ENCODE measurements at regions not wholly inside any gene's neighbourhood (a gene's known extent, or its start where the extent isn't known, plus 50 kb on each side); places are given as distances from the start of the nearest gene placed in this dataset.

GRCh38 chr3:23654571-23654970 is 151.2 kb upstream of the UBE2E1 start:
- H3K27ac ChIP-seq (ENCODE audit: low read length) = no peak overlapping the region
- peaks cover 1% of the 10 kb centered on the region for H3K4me1 ChIP-seq (ENCODE audit: control insufficient read depth, insufficient read depth, low read length)
- DNase-seq (no peak), ATAC-seq (no peak)
- H3K9me3 ChIP-seq (ENCODE audit: control insufficient read depth, low read length) = no peaks in the 10 kb centered on the region
- H3K27me3 ChIP-seq (ENCODE audit: control insufficient read depth, insufficient read depth) = no peaks in the 10 kb centered on the region
- H3K4me3 ChIP-seq (ENCODE audit: low read length) = no peak overlapping the region
- 90% methylated on average over 3 of the region's 3 CpGs for WGBS
- intact Hi-C loops (cut with DNase I) = no loop called here

- intact Hi-C loops (cut with DNase I) = no loop called here
- H3K9me3 ChIP-seq (ENCODE audit: control insufficient read depth, low read length) = no peaks in the 10 kb centered on the region
- ATAC-seq = no peak
- H3K27ac ChIP-seq (ENCODE audit: low read length) = no peak overlapping the region
- no peaks in the 10 kb centered on the region for H3K27me3 ChIP-seq (ENCODE audit: control insufficient read depth, insufficient read depth)
- no peak for DNase-seq
- WGBS = 93% methylated on average over 3 of the region's 3 CpGs
- H3K4me3 ChIP-seq (ENCODE audit: low read length) = no peak overlapping the region
- no peaks in the 10 kb centered on the region for H3K4me1 ChIP-seq (ENCODE audit: control insufficient read depth, insufficient read depth, low read length)
Observed at GRCh38 chr3:23655749-23656148, 150.0 kb upstream of the UBE2E1 start.

- 96% methylated on average over 5 of the region's 5 CpGs for WGBS
- H3K4me1 ChIP-seq (ENCODE audit: control insufficient read depth, insufficient read depth, low read length) = no peaks in the 10 kb centered on the region
- intact Hi-C loops (cut with DNase I) = no loop called here
- no peaks in the 10 kb centered on the region for H3K27me3 ChIP-seq (ENCODE audit: control insufficient read depth, insufficient read depth)
- ATAC-seq (no peak), DNase-seq (no peak)
- H3K9me3 ChIP-seq (ENCODE audit: control insufficient read depth, low read length) = no peaks in the 10 kb centered on the region
- no peak overlapping the region for H3K27ac ChIP-seq (ENCODE audit: low read length)
- H3K4me3 ChIP-seq (ENCODE audit: low read length) = no peak overlapping the region
Observed at GRCh38 chr3:23656199-23656598, 149.6 kb upstream of the UBE2E1 start.

- intact Hi-C loops (cut with DNase I) = no loop called here
- Histone ChIP-seq H3K4me3 (ENCODE audit: low read length) (no peak overlapping the region), H3K27ac (ENCODE audit: low read length) (no peak overlapping the region), H3K9me3 (ENCODE audit: control insufficient read depth, low read length) (no peaks in the 10 kb centered on the region), H3K4me1 (ENCODE audit: control insufficient read depth, insufficient read depth, low read length) (no peaks in the 10 kb centered on the region), H3K27me3 (ENCODE audit: control insufficient read depth, insufficient read depth) (no peaks in the 10 kb centered on the region)
- ATAC-seq (no peak), DNase-seq (no peak)
- 93% methylated on average over 5 of the region's 5 CpGs for WGBS
Observed at GRCh38 chr3:23656821-23657220, 148.9 kb upstream of the UBE2E1 start.

GRCh38 chr3:23657647-23658046 is 148.1 kb upstream of the UBE2E1 start:
- 96% methylated on average over 3 of the region's 3 CpGs for WGBS
- Histone ChIP-seq H3K27ac (ENCODE audit: low read length) (no peak overlapping the region), H3K27me3 (ENCODE audit: control insufficient read depth, insufficient read depth) (no peaks in the 10 kb centered on the region), H3K4me3 (ENCODE audit: low read length) (no peak overlapping the region), H3K9me3 (ENCODE audit: control insufficient read depth, low read length) (no peaks in the 10 kb centered on the region), H3K4me1 (ENCODE audit: control insufficient read depth, insufficient read depth, low read length) (no peaks in the 10 kb centered on the region)
- no peak for DNase-seq
- intact Hi-C loops (cut with DNase I) = no loop called here
- no peak for ATAC-seq

- no peaks in the 10 kb centered on the region for H3K27me3 ChIP-seq (ENCODE audit: control insufficient read depth, insufficient read depth)
- H3K4me3 ChIP-seq (ENCODE audit: low read length) = no peak overlapping the region
- no peak overlapping the region for H3K27ac ChIP-seq (ENCODE audit: low read length)
- 46% methylated on average over 8 of the region's 8 CpGs for WGBS
- intact Hi-C loops (cut with DNase I) = no loop called here
- no peaks in the 10 kb centered on the region for H3K9me3 ChIP-seq (ENCODE audit: control insufficient read depth, low read length)
- DNase-seq (no peak), ATAC-seq (no peak)
- H3K4me1 ChIP-seq (ENCODE audit: control insufficient read depth, insufficient read depth, low read length) = peaks cover 4% of the 10 kb centered on the region
Observed at GRCh38 chr3:23659274-23659673, 146.5 kb upstream of the UBE2E1 start.

- intact Hi-C loops (cut with DNase I) = no loop called here
- peaks cover 4% of the 10 kb centered on the region for H3K4me1 ChIP-seq (ENCODE audit: control insufficient read depth, insufficient read depth, low read length)
- WGBS = 80% methylated on average over 5 of the region's 5 CpGs
- H3K27ac ChIP-seq (ENCODE audit: low read length) = no peak overlapping the region
- no peak overlapping the region for H3K4me3 ChIP-seq (ENCODE audit: low read length)
- no peaks in the 10 kb centered on the region for H3K9me3 ChIP-seq (ENCODE audit: control insufficient read depth, low read length)
- H3K27me3 ChIP-seq (ENCODE audit: control insufficient read depth, insufficient read depth) = no peaks in the 10 kb centered on the region
- no peak for ATAC-seq
- no peak for DNase-seq
Observed at GRCh38 chr3:23659840-23660430, 145.8 kb upstream of the UBE2E1 start.

- H3K9me3 ChIP-seq (ENCODE audit: control insufficient read depth, low read length) = no peaks in the 10 kb centered on the region
- intact Hi-C loops (cut with DNase I) = no loop called here
- H3K4me1 ChIP-seq (ENCODE audit: control insufficient read depth, insufficient read depth, low read length) = peaks cover 4% of the 10 kb centered on the region
- H3K27ac ChIP-seq (ENCODE audit: low read length) = no peak overlapping the region
- no peak overlapping the region for H3K4me3 ChIP-seq (ENCODE audit: low read length)
- no peaks in the 10 kb centered on the region for H3K27me3 ChIP-seq (ENCODE audit: control insufficient read depth, insufficient read depth)
- ATAC-seq (no peak), DNase-seq (no peak)
- WGBS = 77% methylated on average over 9 of the region's 9 CpGs
Observed at GRCh38 chr3:23662079-23662617, 143.6 kb upstream of the UBE2E1 start.

GRCh38 chr3:23663246-23663645 is 142.5 kb upstream of the UBE2E1 start:
- Histone ChIP-seq H3K4me3 (ENCODE audit: low read length) (no peak overlapping the region), H3K27ac (ENCODE audit: low read length) (no peak overlapping the region), H3K4me1 (ENCODE audit: control insufficient read depth, insufficient read depth, low read length) (peaks cover 4% of the 10 kb centered on the region), H3K9me3 (ENCODE audit: control insufficient read depth, low read length) (no peaks in the 10 kb centered on the region), H3K27me3 (ENCODE audit: control insufficient read depth, insufficient read depth) (no peaks in the 10 kb centered on the region)
- no peak for DNase-seq
- intact Hi-C loops (cut with DNase I) = no loop called here
- peak; percentile 73 to 82 for ATAC-seq
- WGBS = 64% methylated on average over 3 of the region's 3 CpGs

- ATAC-seq (peak; percentile 65 to 71), DNase-seq (no peak)
- no peak overlapping the region for H3K4me3 ChIP-seq (ENCODE audit: low read length)
- intact Hi-C loops (cut with DNase I) = no loop called here
- 61% methylated on average over 5 of the region's 5 CpGs for WGBS
- H3K27me3 ChIP-seq (ENCODE audit: control insufficient read depth, insufficient read depth) = no peaks in the 10 kb centered on the region
- H3K27ac ChIP-seq (ENCODE audit: low read length) = no peak overlapping the region
- H3K4me1 ChIP-seq (ENCODE audit: control insufficient read depth, insufficient read depth, low read length) = peaks cover 4% of the 10 kb centered on the region
- no peaks in the 10 kb centered on the region for H3K9me3 ChIP-seq (ENCODE audit: control insufficient read depth, low read length)
Observed at GRCh38 chr3:23663661-23664186, 142.0 kb upstream of the UBE2E1 start.

GRCh38 chr3:23664459-23664858 is 141.3 kb upstream of the UBE2E1 start:
- no peaks in the 10 kb centered on the region for H3K27me3 ChIP-seq (ENCODE audit: control insufficient read depth, insufficient read depth)
- 92% methylated on average over 1 of the region's 1 CpG for WGBS
- intact Hi-C loops (cut with DNase I) = no loop called here
- H3K4me1 ChIP-seq (ENCODE audit: control insufficient read depth, insufficient read depth, low read length) = peaks cover 4% of the 10 kb centered on the region
- no peak for ATAC-seq
- no peak overlapping the region for H3K4me3 ChIP-seq (ENCODE audit: low read length)
- H3K27ac ChIP-seq (ENCODE audit: low read length) = no peak overlapping the region
- H3K9me3 ChIP-seq (ENCODE audit: control insufficient read depth, low read length) = no peaks in the 10 kb centered on the region
- no peak for DNase-seq

- WGBS = 99% methylated on average over 1 of the region's 1 CpG
- intact Hi-C loops (cut with DNase I) = no loop called here
Observed at GRCh38 chr3:23665741-23666140, 140.0 kb upstream of the UBE2E1 start.

More at GRCh38 chr3:23665741-23666140, 140.0 kb upstream of the UBE2E1 start:
- Histone ChIP-seq H3K4me1 (ENCODE audit: control insufficient read depth, insufficient read depth, low read length) (peaks cover 4% of the 10 kb centered on the region), H3K9me3 (ENCODE audit: control insufficient read depth, low read length) (no peaks in the 10 kb centered on the region), H3K4me3 (ENCODE audit: low read length) (no peak overlapping the region), H3K27me3 (ENCODE audit: control insufficient read depth, insufficient read depth) (no peaks in the 10 kb centered on the region), H3K27ac (ENCODE audit: low read length) (no peak overlapping the region)
- ATAC-seq (no peak), DNase-seq (no peak)
